ENCODE measurements at regions not wholly inside any gene's neighbourhood (a gene's known extent, or its start where the extent isn't known, plus 50 kb on each side); places are given as distances from the start of the nearest gene placed in this dataset.
"Not testable (repeated sequence)": the region's sequence is repeated elsewhere in the genome, so short reads cannot be mapped to it uniquely, and the experiment has no call there.

- TF ChIP-seq ZFX (IDR thresholded peaks at IDR 0.05; ENCODE audit: borderline replicate concordance) = no peak
- TF ChIP-seq, protein P1, sequence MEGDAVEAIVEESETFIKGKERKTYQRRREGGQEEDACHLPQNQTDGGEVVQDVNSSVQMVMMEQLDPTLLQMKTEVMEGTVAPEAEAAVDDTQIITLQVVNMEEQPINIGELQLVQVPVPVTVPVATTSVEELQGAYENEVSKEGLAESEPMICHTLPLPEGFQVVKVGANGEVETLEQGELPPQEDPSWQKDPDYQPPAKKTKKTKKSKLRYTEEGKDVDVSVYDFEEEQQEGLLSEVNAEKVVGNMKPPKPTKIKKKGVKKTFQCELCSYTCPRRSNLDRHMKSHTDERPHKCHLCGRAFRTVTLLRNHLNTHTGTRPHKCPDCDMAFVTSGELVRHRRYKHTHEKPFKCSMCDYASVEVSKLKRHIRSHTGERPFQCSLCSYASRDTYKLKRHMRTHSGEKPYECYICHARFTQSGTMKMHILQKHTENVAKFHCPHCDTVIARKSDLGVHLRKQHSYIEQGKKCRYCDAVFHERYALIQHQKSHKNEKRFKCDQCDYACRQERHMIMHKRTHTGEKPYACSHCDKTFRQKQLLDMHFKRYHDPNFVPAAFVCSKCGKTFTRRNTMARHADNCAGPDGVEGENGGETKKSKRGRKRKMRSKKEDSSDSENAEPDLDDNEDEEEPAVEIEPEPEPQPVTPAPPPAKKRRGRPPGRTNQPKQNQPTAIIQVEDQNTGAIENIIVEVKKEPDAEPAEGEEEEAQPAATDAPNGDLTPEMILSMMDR (IDR thresholded peaks at IDR 0.05) = no peak
- no peak overlapping the region for H3K27ac ChIP-seq
Observed at GRCh38 chr10:18906636-18907035, 142.0 kb upstream of the MALRD1 start.

DNA sequence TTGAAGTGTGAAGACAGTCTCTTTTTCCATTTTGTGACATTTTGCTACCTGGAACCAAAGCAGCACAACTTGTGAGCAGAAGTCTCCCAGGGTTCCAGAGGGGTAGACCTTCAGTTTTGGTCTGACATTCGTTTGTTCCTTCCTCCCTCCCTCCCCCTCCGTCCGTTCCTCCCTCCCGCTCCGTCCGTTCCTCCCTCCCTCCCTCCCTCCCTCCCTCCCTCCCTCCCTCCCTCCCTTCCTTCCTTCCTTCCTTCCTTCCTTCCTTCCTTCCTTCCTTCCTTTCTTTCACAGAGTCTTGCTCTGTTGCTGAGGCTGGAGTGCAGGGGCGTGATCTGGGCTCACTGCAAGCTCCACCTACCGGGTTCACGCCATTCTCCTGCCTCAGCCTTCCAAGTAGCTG lies 131.2 kb upstream of the MALRD1 start:
- not testable (repeated sequence) for H3K27ac ChIP-seq

GRCh38 chr10:18918532-18918931 lies 130.1 kb upstream of the MALRD1 start:
- no peak overlapping the region for H3K27ac ChIP-seq
- TF ChIP-seq ZFX (IDR thresholded peaks at IDR 0.05; ENCODE audit: borderline replicate concordance) = no peak
- TF ChIP-seq, protein P1 (IDR thresholded peaks at IDR 0.05) = no peak

DNA sequence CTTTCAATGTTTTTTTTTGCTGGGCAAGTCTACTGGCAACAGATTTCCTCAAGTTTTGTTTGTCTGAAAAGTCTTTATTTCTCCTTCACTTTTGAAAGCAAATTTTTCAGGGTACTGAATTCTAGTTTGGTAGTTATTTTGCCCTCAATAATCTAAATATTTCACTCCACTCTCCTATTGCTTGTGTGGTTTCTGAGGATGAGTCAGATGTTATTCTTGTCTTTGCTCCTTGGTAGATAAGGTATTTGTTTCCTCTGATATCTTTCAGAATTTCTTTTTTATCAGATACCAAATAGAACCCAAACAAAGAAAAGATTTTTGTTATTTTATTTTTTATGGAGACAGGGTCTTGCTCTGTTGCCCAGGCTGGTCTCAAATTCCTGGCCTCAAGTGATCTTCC lies 99.2 kb upstream of the MALRD1 start:
- H3K27ac ChIP-seq = no peak overlapping the region
- TF ChIP-seq, protein P1 (IDR thresholded peaks at IDR 0.05) = no peak
- no peak for TF ChIP-seq ZFX (IDR thresholded peaks at IDR 0.05; ENCODE audit: borderline replicate concordance)

GRCh38 chr10:18951072-18951823 lies 97.4 kb upstream of the MALRD1 start:
- not testable (repeated sequence) for H3K27ac ChIP-seq

DNA sequence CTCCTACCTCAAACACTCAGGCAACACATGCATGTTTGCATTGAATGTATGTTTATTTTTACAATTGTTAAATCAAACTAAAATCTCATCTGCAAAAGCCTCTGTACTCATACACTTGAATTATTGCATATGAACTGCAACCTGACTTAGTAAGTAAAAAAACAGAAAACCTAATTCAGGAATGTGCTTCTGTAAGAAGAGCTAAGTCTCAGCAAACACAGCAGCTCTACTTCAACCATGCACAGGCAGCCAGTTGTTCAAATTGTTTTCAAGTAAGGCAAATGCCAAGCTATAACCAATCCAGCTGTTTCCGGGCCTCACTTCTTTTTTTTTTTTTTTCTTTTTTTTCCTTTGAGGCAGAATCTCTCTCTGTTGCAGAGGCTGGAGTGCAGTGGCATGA lies 93.5 kb upstream of the MALRD1 start:
- H3K27ac ChIP-seq = no peak overlapping the region
- TF ChIP-seq, protein P1 (IDR thresholded peaks at IDR 0.05) = no peak
- TF ChIP-seq ZFX (IDR thresholded peaks at IDR 0.05; ENCODE audit: borderline replicate concordance) = no peak

GRCh38 chr10:18959369-18959768 lies 89.2 kb upstream of the MALRD1 start:
- H3K27ac ChIP-seq = no peak overlapping the region
- TF ChIP-seq, protein P1 (IDR thresholded peaks at IDR 0.05) = no peak
- TF ChIP-seq ZFX (IDR thresholded peaks at IDR 0.05; ENCODE audit: borderline replicate concordance) = no peak

DNA sequence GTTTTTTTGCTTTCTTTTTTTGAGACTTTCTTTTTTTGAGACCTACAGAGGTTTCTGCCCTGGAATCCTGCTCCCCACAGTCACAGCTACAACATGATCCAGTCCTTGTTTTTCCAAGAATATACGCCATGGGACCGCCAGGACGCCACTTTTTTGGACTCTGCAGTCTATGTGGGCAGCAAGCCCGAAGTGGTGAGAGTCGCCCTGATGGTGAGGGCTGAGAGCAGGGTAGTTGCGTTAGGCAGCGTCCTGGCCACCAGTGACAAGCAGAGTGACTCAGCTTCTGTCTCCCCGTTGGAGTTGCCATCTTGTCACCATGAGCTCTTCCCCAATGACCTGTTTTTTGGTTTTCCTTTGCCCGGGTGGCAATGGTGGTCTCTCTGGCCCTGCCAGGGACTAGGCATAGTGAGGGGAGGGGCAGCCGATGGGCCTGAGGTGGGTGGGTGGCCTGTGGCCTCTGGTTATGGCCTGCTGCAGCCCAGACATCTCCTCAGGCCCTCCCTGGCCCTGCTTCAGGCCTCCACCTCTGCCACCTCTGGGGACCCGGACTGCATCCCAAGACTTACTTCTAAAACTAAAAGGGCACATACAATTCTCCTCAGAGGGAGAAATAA lies 88.0 kb upstream of the MALRD1 start:
- no peak overlapping the region for H3K27ac ChIP-seq
- no peak for TF ChIP-seq ZFX (IDR thresholded peaks at IDR 0.05; ENCODE audit: borderline replicate concordance)
- TF ChIP-seq, protein P1 (IDR thresholded peaks at IDR 0.05) = no peak
